ENCODE measurements at regions not wholly inside any gene's neighbourhood (a gene's known extent, or its start where the extent isn't known, plus 50 kb on each side); places are given as distances from the start of the nearest gene placed in this dataset.
A peak's percentile ranks its signal among the peaks of the same experiment; 100 is the strongest.

DNA sequence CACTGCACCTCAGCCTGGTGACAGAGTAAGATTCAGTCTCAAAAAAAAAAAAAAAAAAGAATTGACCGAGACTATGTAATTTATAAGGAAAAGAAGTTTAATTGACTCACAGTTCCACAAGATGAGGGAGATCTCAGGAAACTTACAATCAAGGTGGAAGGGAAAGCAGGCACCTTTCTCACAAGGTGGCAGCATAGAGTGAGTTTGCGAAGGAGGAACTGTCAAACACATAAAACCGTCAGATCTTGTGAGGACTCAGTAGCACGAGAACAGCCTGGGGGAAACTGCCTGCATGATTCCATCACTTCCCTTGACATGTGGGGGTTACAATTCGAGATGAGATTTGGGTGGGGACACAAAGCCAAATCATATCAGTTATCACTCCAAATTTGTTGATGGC lies 380.9 kb downstream of the EDEM1 start:
- DNase-seq (ENCODE audit: extremely low spot score): no peak
- TF ChIP-seq, protein P1, sequence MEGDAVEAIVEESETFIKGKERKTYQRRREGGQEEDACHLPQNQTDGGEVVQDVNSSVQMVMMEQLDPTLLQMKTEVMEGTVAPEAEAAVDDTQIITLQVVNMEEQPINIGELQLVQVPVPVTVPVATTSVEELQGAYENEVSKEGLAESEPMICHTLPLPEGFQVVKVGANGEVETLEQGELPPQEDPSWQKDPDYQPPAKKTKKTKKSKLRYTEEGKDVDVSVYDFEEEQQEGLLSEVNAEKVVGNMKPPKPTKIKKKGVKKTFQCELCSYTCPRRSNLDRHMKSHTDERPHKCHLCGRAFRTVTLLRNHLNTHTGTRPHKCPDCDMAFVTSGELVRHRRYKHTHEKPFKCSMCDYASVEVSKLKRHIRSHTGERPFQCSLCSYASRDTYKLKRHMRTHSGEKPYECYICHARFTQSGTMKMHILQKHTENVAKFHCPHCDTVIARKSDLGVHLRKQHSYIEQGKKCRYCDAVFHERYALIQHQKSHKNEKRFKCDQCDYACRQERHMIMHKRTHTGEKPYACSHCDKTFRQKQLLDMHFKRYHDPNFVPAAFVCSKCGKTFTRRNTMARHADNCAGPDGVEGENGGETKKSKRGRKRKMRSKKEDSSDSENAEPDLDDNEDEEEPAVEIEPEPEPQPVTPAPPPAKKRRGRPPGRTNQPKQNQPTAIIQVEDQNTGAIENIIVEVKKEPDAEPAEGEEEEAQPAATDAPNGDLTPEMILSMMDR (IDR thresholded peaks at IDR 0.05; ENCODE audit: control extremely low read depth, extremely low read depth, low read depth, missing control alignments): peak; percentile 7
- CTCF ChIA-PET: no interaction called here
- POLR2A ChIA-PET: no interaction called here

DNA sequence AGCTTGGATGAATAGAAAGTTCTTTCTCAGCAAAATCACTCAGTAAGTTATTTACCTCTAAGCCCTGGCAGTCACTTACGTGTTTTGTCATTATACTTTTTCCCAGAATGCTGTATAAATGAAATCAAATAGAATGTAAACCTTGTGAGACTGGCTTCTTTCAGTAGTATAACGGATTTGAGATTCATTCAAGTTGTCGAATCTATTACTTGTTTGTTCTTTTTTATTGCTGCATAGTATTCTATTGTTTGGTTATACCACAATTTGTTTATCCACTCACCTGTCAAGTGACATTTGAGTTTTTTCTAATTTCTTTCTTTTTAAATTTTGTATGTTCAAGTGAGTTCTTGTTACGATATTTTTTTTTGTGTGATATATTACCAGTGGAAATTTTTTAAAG lies 381.6 kb downstream of the EDEM1 start:
- TF ChIP-seq, protein P1 (IDR thresholded peaks at IDR 0.05; ENCODE audit: control extremely low read depth, extremely low read depth, low read depth, missing control alignments): no peak
- no peak for DNase-seq (ENCODE audit: extremely low spot score)
- ChIA-PET POLR2A (no interaction called here), CTCF (no interaction called here)

DNA sequence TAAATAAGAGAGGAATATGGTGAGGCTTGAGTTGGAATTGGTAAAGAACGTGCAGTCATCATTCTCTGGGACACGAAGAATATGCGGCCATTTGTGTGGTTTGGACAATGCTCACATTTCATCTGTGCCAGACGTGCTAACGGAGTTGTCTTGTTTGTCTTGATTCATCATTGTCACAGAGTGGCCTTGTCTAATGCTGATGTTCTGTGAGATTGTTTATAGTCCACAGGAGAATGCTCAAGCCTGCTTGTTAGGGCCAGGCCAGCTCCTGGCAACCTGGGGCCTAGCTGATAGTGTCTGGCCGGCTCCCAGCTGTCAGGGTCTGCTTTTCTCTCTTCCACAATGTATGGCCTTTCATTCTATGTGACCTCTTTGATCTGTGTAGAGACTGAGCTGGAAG lies 384.7 kb downstream of the EDEM1 start:
- TF ChIP-seq, protein P1 (IDR thresholded peaks at IDR 0.05; ENCODE audit: control extremely low read depth, extremely low read depth, low read depth, missing control alignments): no peak
- ChIA-PET POLR2A (no interaction called here), CTCF (interaction anchor here (0.8 kb wide), 1 partner anchor 27 kb away, joined by 3 read pairs; no protein-coding TSS in a partner anchor)
- no peak for DNase-seq (ENCODE audit: extremely low spot score)

DNA sequence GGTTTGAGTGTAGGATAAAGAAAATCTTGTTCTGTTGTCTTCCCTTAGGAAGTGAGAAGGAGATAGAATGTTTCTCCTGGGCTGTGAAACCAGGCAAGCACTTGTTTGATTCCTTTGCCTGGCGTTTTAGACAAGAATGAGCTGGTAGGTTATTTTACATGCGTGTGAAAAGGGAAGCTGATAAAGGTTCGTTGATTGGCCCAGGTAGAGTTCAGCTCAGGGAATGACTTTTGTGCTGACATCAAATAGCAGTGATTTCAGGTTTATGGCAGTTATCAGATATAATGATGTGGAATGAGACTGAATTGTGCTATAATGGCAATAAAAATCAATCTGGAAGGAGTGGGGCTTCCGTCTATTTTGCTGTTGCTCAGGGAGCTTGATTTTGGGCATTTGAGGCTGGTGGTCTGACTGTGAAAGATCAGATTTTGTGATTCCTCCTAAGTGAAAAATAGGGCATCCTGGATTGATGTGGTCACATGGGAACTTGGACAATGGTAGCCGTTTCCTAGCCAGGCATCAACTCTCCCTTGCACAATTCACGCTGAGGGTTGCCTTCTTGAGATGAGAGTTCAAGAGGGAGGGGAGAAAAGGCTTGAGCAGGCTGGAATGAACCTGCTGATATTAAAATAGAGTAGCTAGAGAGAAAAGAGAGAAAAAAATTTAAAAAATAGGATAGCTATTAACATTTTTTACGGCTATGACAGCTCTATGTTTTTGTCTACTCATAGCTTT lies 388.9 kb downstream of the EDEM1 start:
- TF ChIP-seq, protein P1 (IDR thresholded peaks at IDR 0.05; ENCODE audit: control extremely low read depth, extremely low read depth, low read depth, missing control alignments): no peak
- no peak for DNase-seq (ENCODE audit: extremely low spot score)
- ChIA-PET CTCF (interaction anchor here (1.0 to 2.2 kb wide), 3 partner anchors 9 to 19 kb away, joined by 3 to 7 read pairs (median 4); no protein-coding TSS in a partner anchor), POLR2A (no interaction called here)

DNA sequence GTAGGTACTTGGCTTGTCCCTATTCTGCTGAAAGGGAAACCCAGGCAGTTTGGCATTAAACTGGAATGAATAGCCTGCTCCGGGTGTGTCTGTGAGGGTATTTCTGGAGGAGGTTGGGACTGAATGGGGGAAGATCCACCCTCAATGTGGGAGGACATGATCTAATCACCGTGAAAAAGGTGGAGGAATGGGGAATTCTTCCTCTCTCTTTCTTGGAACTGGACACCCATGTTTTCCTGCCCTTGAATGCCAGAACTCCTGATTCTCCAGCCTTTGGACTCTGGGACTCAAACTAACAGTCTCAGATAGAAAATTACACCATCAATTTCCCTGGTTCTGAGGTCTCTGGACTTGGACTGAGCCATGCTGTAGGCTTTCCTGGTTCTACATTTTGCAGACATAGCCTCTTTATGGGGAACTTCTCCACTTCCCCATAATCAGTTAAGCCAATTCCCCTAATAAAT lies 391.7 kb downstream of the EDEM1 start:
- CTCF ChIA-PET: interaction anchor here (0.8 kb wide), 1 partner anchor 41 kb away, joined by 3 read pairs; no protein-coding TSS in a partner anchor
- POLR2A ChIA-PET: no interaction called here
- TF ChIP-seq, protein P1 (IDR thresholded peaks at IDR 0.05; ENCODE audit: control extremely low read depth, extremely low read depth, low read depth, missing control alignments): no peak
- DNase-seq (ENCODE audit: extremely low spot score): no peak

DNA sequence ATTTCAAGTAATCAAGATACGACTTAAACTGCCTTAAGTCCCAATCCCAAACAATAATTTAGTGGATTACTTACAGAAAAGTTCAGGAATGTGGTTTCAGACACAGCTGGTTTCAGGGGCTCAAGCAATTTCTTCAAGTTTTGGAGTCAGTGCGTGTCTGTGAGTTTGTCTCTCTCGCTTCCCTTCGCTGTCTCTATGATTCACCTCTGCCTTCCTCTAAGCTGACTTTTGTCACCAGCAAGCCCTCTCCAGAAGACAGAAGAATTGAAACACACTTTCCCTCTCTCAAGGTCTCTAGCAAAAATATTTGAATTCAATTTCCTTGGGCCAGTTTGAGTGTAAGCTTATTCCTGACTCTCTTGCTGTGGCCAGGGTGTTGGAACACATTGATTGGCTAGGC lies 392.4 kb downstream of the EDEM1 start:
- ChIA-PET POLR2A (no interaction called here), CTCF (interaction anchor here (0.8 to 1.6 kb wide), 2 partner anchors 15 to 40 kb away, joined by 3 to 6 read pairs; no protein-coding TSS in a partner anchor)
- TF ChIP-seq, protein P1 (IDR thresholded peaks at IDR 0.05; ENCODE audit: control extremely low read depth, extremely low read depth, low read depth, missing control alignments): no peak
- DNase-seq (ENCODE audit: extremely low spot score): no peak
